ENCODE measurements at regions not wholly inside any gene's neighbourhood (a gene's known extent, or its start where the extent isn't known, plus 50 kb on each side); places are given as distances from the start of the nearest gene placed in this dataset.
A peak's percentile ranks its signal among the peaks of the same experiment; 100 is the strongest.

DNA sequence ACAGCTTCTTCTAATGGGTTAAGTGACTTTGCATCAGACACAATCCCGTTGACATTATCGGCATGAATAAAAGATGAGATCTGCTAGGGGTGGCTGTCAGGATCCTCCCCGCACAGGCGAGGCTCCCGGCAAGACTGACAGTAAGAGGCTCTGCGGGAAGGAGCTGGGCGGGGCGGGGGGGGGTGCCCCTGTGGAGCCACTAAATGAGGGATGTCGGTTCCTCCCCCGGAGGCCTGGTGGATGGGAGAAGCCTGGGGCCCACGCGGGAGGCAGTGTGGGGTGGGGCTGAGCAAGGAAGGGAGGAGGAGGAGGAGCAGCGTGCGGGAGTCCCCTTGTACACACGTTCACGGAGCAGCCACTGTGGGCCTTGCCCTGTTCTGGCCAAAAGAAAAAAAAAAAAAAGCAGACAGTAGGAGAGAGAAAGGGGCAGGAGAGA lies 190.9 kb upstream of the GSE1 start:
- TF ChIP-seq, protein P1, sequence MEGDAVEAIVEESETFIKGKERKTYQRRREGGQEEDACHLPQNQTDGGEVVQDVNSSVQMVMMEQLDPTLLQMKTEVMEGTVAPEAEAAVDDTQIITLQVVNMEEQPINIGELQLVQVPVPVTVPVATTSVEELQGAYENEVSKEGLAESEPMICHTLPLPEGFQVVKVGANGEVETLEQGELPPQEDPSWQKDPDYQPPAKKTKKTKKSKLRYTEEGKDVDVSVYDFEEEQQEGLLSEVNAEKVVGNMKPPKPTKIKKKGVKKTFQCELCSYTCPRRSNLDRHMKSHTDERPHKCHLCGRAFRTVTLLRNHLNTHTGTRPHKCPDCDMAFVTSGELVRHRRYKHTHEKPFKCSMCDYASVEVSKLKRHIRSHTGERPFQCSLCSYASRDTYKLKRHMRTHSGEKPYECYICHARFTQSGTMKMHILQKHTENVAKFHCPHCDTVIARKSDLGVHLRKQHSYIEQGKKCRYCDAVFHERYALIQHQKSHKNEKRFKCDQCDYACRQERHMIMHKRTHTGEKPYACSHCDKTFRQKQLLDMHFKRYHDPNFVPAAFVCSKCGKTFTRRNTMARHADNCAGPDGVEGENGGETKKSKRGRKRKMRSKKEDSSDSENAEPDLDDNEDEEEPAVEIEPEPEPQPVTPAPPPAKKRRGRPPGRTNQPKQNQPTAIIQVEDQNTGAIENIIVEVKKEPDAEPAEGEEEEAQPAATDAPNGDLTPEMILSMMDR (IDR thresholded peaks at IDR 0.05) = no peak
- TF ChIP-seq POLR2A (IDR thresholded peaks at IDR 0.05) = no peak
- WGBS, 2 donors = 29 to 32% methylated on average over 16 of the region's 16 CpGs
- intact Hi-C loops (cut with DNase I; ENCODE audit: low total_unique reads) = no loop called here
- no peak for DNase-seq (ENCODE audit: low spot score in 2 of 2)
- H3K4me3 ChIP-seq (ENCODE audit: low read depth, poor library complexity, severe bottlenecking) = no peak overlapping the region

DNA sequence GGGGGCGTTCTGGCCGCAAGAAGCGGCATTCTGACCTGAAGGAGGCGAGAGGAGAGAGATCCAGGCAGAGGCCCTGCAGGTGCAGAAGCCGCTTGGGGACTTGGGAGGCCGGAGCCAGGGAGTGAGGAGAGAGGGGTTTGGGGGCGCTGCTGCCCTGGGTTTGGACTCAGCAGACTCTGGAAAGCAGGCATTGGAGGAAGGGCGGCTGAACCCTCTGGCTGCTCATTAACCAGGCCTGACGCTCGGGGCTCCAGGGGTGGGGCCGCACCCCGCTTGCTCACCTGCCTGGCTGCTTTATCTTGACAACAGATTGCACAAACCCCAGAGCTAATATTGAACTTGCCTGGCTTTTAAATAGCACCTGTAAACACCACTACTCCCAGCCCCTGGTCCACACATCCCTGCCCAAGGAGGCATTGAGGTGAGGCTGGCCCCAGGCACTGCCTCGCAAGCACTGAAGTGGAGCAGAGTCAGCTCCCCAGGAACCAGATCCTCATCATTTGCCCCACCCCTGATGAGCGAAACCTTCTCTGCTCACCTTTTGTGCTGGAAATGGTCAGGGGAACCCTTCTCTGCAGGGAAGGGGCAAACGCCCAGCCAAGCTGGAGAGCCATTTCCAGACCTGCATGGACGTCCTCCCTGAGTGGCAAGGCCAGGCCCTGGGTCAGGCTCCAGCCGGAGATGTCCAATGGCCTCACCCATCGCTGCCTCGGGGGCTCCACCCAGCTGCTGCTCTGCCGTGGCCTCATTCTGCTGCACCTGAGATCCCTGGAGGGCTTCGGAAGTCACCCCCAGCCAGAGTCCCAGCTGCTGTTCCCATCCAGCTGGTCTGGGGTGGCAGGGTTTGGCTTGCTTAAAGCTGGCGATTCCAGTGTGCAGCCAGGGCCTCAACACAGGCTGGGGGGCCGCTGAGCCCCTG lies 190.2 kb upstream of the GSE1 start:
- intact Hi-C loops (cut with DNase I; ENCODE audit: low total_unique reads) = no loop called here
- 61 to 71% methylated on average over 23 of the region's 23 CpGs for WGBS, 2 donors
- DNase-seq (ENCODE audit: low spot score in 2 of 2) = peak in 1 of 2 donors; percentile 85
- no peak overlapping the region for H3K4me3 ChIP-seq (ENCODE audit: low read depth, poor library complexity, severe bottlenecking)
- TF ChIP-seq, protein P1 (IDR thresholded peaks at IDR 0.05) = no peak
- no peak for TF ChIP-seq POLR2A (IDR thresholded peaks at IDR 0.05)

DNA sequence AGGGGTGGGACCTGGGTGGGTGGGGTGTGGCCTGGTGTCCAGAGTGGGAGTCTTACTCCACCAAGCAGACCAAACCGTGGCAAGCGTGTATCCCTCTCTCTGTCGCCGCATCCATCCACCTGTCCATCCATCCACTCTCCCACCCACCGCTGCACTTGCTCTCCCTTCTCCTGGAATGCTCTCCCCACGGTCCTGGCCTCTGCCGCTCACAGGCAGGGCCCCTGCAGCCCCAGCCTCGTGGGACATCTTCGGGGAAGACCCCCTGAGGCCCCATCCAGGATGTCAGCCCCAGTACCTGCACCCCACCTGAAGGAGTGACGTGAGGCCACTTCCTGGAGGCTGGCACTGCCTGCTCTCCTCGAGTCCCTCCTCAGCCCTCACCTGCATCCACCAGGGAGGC lies 189.5 kb upstream of the GSE1 start:
- 88 to 91% methylated on average over 11 of the region's 11 CpGs for WGBS, 2 donors
- TF ChIP-seq, protein P1 (IDR thresholded peaks at IDR 0.05) = no peak
- TF ChIP-seq POLR2A (IDR thresholded peaks at IDR 0.05) = no peak
- DNase-seq (ENCODE audit: low spot score in 2 of 2) = no peak
- intact Hi-C loops (cut with DNase I; ENCODE audit: low total_unique reads) = no loop called here
- H3K4me3 ChIP-seq (ENCODE audit: low read depth, poor library complexity, severe bottlenecking) = no peak overlapping the region

DNA sequence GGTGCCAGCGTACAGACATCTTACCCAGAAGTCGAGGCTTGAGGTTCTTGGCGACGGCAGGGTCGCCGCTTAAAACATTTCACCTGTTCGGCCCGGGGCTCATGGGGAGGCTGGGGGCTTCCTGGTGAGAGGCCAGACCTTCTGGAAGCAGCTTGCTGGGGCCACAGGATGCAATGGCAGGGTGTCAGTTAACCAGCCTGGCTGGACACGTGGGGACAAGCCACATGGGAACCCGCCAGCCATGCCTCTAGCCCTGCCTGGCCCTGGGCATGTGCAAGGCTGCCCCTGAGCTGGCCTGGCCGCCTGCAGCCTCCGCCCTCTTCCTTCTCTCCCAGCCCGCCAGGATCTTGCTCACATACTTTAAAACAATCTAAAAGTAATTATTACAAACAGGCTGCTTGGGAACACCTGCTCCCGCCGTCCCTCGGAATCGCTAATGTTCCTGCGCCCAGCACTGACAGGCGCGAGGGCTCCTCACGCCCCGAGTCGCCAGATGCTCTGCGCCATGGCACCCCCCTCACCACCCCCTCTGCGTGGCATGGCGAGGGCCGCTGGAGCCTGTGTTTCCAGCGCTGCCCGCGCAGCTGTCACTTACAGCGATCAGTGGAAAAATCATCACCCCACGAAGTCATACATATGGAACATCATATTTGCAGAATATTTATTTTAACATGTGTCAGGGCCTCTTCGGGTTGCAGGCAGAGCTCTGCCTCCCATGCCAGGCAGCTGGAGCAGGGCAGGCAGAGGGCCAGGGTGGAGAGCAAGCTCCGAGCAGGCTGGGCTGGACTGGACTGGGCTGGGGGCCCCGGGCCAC lies 188.7 kb upstream of the GSE1 start:
- DNase-seq (ENCODE audit: low spot score in 2 of 2) = peak in 1 of 2 donors; percentile 82
- TF ChIP-seq, protein P1 (IDR thresholded peaks at IDR 0.05) = no peak
- no peak for TF ChIP-seq POLR2A (IDR thresholded peaks at IDR 0.05)
- WGBS, 2 donors = 81 to 82% methylated on average over 34 to 35 of the region's 35 CpGs
- H3K4me3 ChIP-seq (ENCODE audit: low read depth, poor library complexity, severe bottlenecking) = no peak overlapping the region
- intact Hi-C loops (cut with DNase I; ENCODE audit: low total_unique reads) = loop anchor here (5.0 kb wide), 1 partner anchor 183 kb away; no protein-coding TSS in a partner anchor

DNA sequence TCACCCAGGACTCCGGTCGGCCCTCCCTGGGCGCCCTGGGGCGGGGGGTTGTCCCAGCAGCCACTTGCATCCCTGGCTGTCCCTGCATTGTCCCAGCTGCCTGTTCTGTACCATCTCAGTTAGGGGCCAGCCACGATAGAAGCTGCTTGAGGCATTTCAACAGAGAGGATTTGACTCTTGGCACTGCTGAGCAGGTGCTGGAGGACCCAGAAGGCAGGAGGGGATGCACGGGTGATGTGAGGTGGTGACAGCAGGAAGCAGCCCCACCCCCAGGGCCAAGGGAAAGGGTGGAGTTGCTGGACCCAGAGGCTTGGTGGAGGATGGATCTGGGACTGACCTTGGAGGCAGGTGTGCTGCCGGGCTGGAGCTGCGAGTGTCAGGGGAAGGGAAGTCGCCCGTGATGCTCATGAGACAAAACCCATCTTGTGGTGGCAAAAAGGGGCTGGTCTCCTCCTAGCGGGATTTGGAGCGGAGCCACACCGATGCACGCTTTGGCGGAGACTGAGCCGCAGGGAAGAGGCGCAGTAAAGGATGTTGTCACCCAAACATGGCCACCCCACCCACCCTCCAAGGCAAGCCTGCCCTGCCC lies 188.0 kb upstream of the GSE1 start:
- intact Hi-C loops (cut with DNase I; ENCODE audit: low total_unique reads) = loop anchor here (5.0 kb wide), 1 partner anchor 182 kb away; no protein-coding TSS in a partner anchor
- 57 to 64% methylated on average over 15 to 16 of the region's 17 CpGs for WGBS, 2 donors
- TF ChIP-seq, protein P1 (IDR thresholded peaks at IDR 0.05) = no peak
- no peak for TF ChIP-seq POLR2A (IDR thresholded peaks at IDR 0.05)
- DNase-seq (ENCODE audit: low spot score in 2 of 2) = peak in 1 of 2 donors; percentile 79
- no peak overlapping the region for H3K4me3 ChIP-seq (ENCODE audit: low read depth, poor library complexity, severe bottlenecking)

All from lower leg skin (tissue), 4 donors.